Astrocyte (in vitro differentiated cells and primary cell): ENCODE measurements at regions not wholly inside any gene's neighbourhood (a gene's known extent, or its start where the extent isn't known, plus 50 kb on each side); places are given as distances from the start of the nearest gene placed in this dataset.

ENCODE experiments used
- DNase-seq: peaks from one replicate; pipeline ENCODE4 v3.0.0-alpha.2; 2010; ENCODE audit warnings: low read depth
- FAIRE-seq: peaks from 2 replicates; lab custom pipeline; 2011; peaks lifted over from hg19 to GRCh38; lab: Jason Lieb, UNC
- H2AFZ ChIP-seq: 2 replicates; pipeline ENCODE4 v1.6.0; 2012; ENCODE audit warnings: low read depth, low read length, inconsistent platforms
- H3K27ac ChIP-seq: 2 replicates; pipeline ENCODE4 v1.5.1; 2011; ENCODE audit warnings: low read depth, low read length, inconsistent platforms
- H3K27me3 ChIP-seq: 2 replicates; pipeline ENCODE4 v1.6.0; 2011; ENCODE audit warnings: low read length, inconsistent platforms; ENCODE audit not compliant: insufficient read depth
- H3K36me3 ChIP-seq: 2 replicates; pipeline ENCODE4 v1.5.1; 2011; ENCODE audit warnings: low read length, inconsistent platforms; ENCODE audit not compliant: insufficient read depth
- H3K4me1 ChIP-seq: 2 replicates; pipeline ENCODE4 v1.5.1; 2011; ENCODE audit warnings: low read length, inconsistent platforms; ENCODE audit not compliant: insufficient read depth
- H3K4me2 ChIP-seq: 2 replicates; pipeline ENCODE4 v1.6.0; 2012; ENCODE audit warnings: low read length, inconsistent platforms
- H3K4me3 ChIP-seq: 2 replicates; pipeline ENCODE4 v1.5.1; 2011; ENCODE audit warnings: low read depth, mild to moderate bottlenecking, low read length, inconsistent platforms; ENCODE audit not compliant: insufficient read depth
- H3K79me2 ChIP-seq: 2 replicates; pipeline ENCODE4 v1.6.0; 2012; ENCODE audit warnings: mild to moderate bottlenecking, low read length, inconsistent platforms; ENCODE audit not compliant: insufficient read depth
- H3K9ac ChIP-seq: 2 replicates; pipeline ENCODE4 v1.6.0; 2012; ENCODE audit warnings: mild to moderate bottlenecking, low read length, inconsistent platforms
- H3K9me3 ChIP-seq: 2 replicates; pipeline ENCODE4 v1.5.1; 2012; ENCODE audit warnings: low read depth, mild to moderate bottlenecking, low read length, inconsistent platforms; ENCODE audit not compliant: insufficient read depth
- H4K20me1 ChIP-seq: 2 replicates; pipeline ENCODE4 v1.6.0; 2012; ENCODE audit warnings: low read length, inconsistent platforms; ENCODE audit not compliant: insufficient read depth
- H3K27ac Mint-ChIP-seq: one replicate; pipeline ENCODE4 v1.8.0; 2021; ENCODE audit warnings: mild to moderate bottlenecking, mixed read lengths; ENCODE audit not compliant: unreplicated experiment
- H3K27me3 Mint-ChIP-seq: one replicate; pipeline ENCODE4 v1.8.0; 2021; ENCODE audit warnings: low read depth, mixed read lengths; ENCODE audit not compliant: unreplicated experiment
- H3K36me3 Mint-ChIP-seq: one replicate; pipeline ENCODE4 v1.8.0; 2021; ENCODE audit warnings: low read depth, mixed read lengths; ENCODE audit not compliant: unreplicated experiment
- H3K4me1 Mint-ChIP-seq: one replicate; pipeline ENCODE4 v1.8.0; 2021; ENCODE audit warnings: low read depth, mixed read lengths; ENCODE audit not compliant: unreplicated experiment
- H3K4me3 Mint-ChIP-seq: one replicate; pipeline ENCODE4 v1.8.0; 2021; ENCODE audit warnings: mild to moderate bottlenecking, moderate library complexity, mixed read lengths; ENCODE audit not compliant: unreplicated experiment
- H3K9me3 Mint-ChIP-seq: one replicate; pipeline ENCODE4 v1.8.0; 2021; ENCODE audit warnings: mild to moderate bottlenecking, mixed read lengths; ENCODE audit not compliant: unreplicated experiment
- EZH2 ChIP-seq: IDR thresholded peaks from 2 replicates; pipeline ENCODE4 v1.6.1; 2012; ENCODE audit warnings: mild to moderate bottlenecking, low read length, inconsistent platforms; ENCODE audit not compliant: insufficient read depth
- TF ChIP-seq, protein P1 (sequence below): IDR thresholded peaks from 2 replicates; pipeline ENCODE4 v1.5.1; 2011; ENCODE audit warnings: low read depth, mild to moderate bottlenecking, inconsistent platforms, low read length, moderate library complexity; ENCODE audit not compliant: insufficient read depth

DNA sequence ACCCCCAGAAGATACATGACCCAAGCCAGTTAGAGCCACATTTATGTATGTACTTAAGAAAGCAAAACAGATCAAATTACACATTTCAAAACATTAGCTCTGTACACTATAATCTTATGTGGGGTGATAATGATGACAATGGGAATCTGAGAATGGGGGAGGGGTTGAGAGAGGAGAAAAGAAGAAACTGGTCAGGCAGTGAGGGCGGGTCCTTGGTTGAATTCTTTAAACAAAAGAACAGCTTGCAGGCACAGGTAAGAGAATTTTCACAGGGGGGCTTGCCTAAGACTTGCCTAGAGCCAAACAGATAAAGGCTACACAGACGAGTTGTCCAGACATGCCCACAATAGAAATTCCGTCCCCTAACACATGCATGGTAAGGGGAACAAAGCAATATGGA lies 76.8 kb upstream of the PTER start:
- Mint-ChIP-seq H3K4me3 (no peak overlapping the region), H3K9me3 (no peaks in the 10 kb centered on the region), H3K27me3 (no peaks in the 10 kb centered on the region), H3K36me3 (no peaks in the 10 kb centered on the region), H3K27ac (no peak overlapping the region), H3K4me1 (no peaks in the 10 kb centered on the region)
- Histone ChIP-seq H3K36me3 (no peaks in the 10 kb centered on the region), H3K9ac (no peak overlapping the region), H3K4me2 (no peak overlapping the region), H3K4me3 (no peak overlapping the region), H2AFZ (no peak overlapping the region), H4K20me1 (no peaks in the 10 kb centered on the region), H3K27me3 (no peaks in the 10 kb centered on the region), H3K4me1 (no peaks in the 10 kb centered on the region), H3K79me2 (no peaks in the 10 kb centered on the region), H3K27ac (no peak overlapping the region), H3K9me3 (no peaks in the 10 kb centered on the region)
- FAIRE-seq = no peak
- no peak for DNase-seq
- no peak for TF ChIP-seq EZH2
- TF ChIP-seq, protein P1, sequence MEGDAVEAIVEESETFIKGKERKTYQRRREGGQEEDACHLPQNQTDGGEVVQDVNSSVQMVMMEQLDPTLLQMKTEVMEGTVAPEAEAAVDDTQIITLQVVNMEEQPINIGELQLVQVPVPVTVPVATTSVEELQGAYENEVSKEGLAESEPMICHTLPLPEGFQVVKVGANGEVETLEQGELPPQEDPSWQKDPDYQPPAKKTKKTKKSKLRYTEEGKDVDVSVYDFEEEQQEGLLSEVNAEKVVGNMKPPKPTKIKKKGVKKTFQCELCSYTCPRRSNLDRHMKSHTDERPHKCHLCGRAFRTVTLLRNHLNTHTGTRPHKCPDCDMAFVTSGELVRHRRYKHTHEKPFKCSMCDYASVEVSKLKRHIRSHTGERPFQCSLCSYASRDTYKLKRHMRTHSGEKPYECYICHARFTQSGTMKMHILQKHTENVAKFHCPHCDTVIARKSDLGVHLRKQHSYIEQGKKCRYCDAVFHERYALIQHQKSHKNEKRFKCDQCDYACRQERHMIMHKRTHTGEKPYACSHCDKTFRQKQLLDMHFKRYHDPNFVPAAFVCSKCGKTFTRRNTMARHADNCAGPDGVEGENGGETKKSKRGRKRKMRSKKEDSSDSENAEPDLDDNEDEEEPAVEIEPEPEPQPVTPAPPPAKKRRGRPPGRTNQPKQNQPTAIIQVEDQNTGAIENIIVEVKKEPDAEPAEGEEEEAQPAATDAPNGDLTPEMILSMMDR = no peak

DNA sequence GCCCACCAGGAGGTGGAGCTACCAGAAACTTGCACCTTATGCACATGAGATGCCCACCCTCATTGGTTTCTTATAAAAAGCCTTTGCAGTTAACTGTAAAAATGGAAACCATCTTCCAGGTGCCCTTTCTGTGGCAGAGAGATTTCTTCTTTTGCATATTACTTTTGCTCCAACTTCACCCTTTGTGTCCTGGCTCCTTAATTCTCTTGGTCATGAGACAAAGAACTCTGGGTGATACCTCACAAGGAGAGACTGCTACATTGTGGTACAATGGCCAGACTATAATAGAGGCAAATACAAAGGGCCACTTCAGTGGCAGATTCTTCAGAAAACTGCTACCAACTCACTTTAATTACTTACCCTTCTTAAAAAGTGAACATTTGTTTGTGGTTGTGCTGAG lies 76.4 kb upstream of the PTER start:
- Histone ChIP-seq H3K4me2 (no peak overlapping the region), H3K79me2 (no peaks in the 10 kb centered on the region), H3K36me3 (no peaks in the 10 kb centered on the region), H3K27me3 (no peaks in the 10 kb centered on the region), H4K20me1 (no peaks in the 10 kb centered on the region), H3K4me1 (no peaks in the 10 kb centered on the region), H3K9ac (no peak overlapping the region), H3K9me3 (no peaks in the 10 kb centered on the region), H2AFZ (no peak overlapping the region), H3K4me3 (no peak overlapping the region), H3K27ac (no peak overlapping the region)
- DNase-seq = no peak
- no peaks in the 10 kb centered on the region for H3K4me1 Mint-ChIP-seq
- TF ChIP-seq, protein P1 = no peak
- TF ChIP-seq EZH2 = no peak
- no peak overlapping the region for H3K27ac Mint-ChIP-seq
- no peak for FAIRE-seq
- H3K36me3 Mint-ChIP-seq = no peaks in the 10 kb centered on the region
- H3K9me3 Mint-ChIP-seq = peaks cover under 1% of the 10 kb centered on the region
- no peak overlapping the region for H3K4me3 Mint-ChIP-seq
- H3K27me3 Mint-ChIP-seq = no peaks in the 10 kb centered on the region

DNA sequence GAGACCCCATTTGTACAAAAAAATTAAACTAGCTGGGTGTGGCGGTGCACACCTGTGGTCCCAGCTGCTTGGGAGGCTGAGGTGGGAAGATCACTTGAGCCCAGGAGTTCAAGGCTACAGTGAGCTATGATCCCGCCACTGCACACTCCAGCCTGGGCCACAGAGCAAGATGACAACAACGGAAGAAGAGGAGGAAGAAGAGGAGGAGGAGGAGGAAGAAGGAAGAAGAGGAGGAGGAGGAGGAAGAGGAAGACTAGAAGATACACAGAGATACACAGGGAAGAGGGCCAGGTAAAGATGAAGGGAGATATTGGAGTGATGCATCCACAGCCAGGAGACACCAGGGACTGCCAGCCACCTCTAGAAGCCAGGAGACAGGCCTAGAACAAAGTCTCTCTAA lies 75.7 kb upstream of the PTER start:
- Mint-ChIP-seq H3K9me3 (peaks cover 4% of the 10 kb centered on the region), H3K4me1 (no peaks in the 10 kb centered on the region), H3K36me3 (no peaks in the 10 kb centered on the region), H3K4me3 (no peak overlapping the region), H3K27me3 (no peaks in the 10 kb centered on the region), H3K27ac (no peak overlapping the region)
- no peak overlapping the region for H3K4me2 ChIP-seq
- no peak overlapping the region for H3K9ac ChIP-seq
- TF ChIP-seq, protein P1 = no peak
- TF ChIP-seq EZH2 = no peak
- H2AFZ ChIP-seq = no peak overlapping the region
- DNase-seq = no peak
- no peaks in the 10 kb centered on the region for H3K9me3 ChIP-seq
- no peaks in the 10 kb centered on the region for H3K4me1 ChIP-seq
- no peaks in the 10 kb centered on the region for H3K79me2 ChIP-seq
- no peaks in the 10 kb centered on the region for H4K20me1 ChIP-seq
- no peak for FAIRE-seq
- H3K36me3 ChIP-seq = no peaks in the 10 kb centered on the region
- H3K27ac ChIP-seq = no peak overlapping the region
- H3K4me3 ChIP-seq = no peak overlapping the region
- H3K27me3 ChIP-seq = no peaks in the 10 kb centered on the region
